GM19043 (cell line): ENCODE measurements at regions not wholly inside any gene's neighbourhood (a gene's known extent, or its start where the extent isn't known, plus 50 kb on each side); places are given as distances from the start of the nearest gene placed in this dataset.
"Not testable (repeated sequence)": the region's sequence is repeated elsewhere in the genome, so short reads cannot be mapped to it uniquely, and the experiment has no call there.

Source experiments
- ATAC-seq: cut with Tn5 transposase; IDR thresholded peaks from one replicate; pipeline ENCODE4 v1.9.1; 2021; ENCODE audit warnings: low read depth; ENCODE audit not compliant: unreplicated experiment

- no peak for ATAC-seq
Measured at GRCh38 chr2:78775291-78775690, 250.2 kb upstream of the REG3G start.

- ATAC-seq: no peak
Measured at GRCh38 chr2:78778756-78779510, 246.6 kb upstream of the REG3G start.

GRCh38 chr2:78779761-78780160 lies 245.7 kb upstream of the REG3G start:
- no peak for ATAC-seq

GRCh38 chr2:78780256-78780655 lies 245.2 kb upstream of the REG3G start:
- ATAC-seq: no peak

- no peak for ATAC-seq
Measured at GRCh38 chr2:78780864-78781583, 244.5 kb upstream of the REG3G start.

GRCh38 chr2:78782196-78782595 lies 243.3 kb upstream of the REG3G start:
- ATAC-seq: no peak

GRCh38 chr2:78811955-78812610 lies 213.4 kb upstream of the REG3G start:
- no peak for ATAC-seq

GRCh38 chr2:78814331-78814986 lies 211.0 kb upstream of the REG3G start:
- ATAC-seq: no peak

- no peak for ATAC-seq
Measured at GRCh38 chr2:78817430-78817829, 208.1 kb upstream of the REG3G start.

GRCh38 chr2:78832481-78832880 lies 193.0 kb upstream of the REG3G start:
- no peak for ATAC-seq

GRCh38 chr2:78839259-78839658 lies 186.2 kb upstream of the REG3G start:
- ATAC-seq: no peak

- ATAC-seq: not testable (repeated sequence)
Measured at GRCh38 chr2:78840311-78840710, 185.2 kb upstream of the REG3G start.

- no peak for ATAC-seq
Measured at GRCh38 chr2:78845664-78846185, 179.8 kb upstream of the REG3G start.

GRCh38 chr2:78861546-78861945 lies 164.0 kb upstream of the REG3G start:
- ATAC-seq: no peak

- ATAC-seq: no peak
Measured at GRCh38 chr2:78864205-78864604, 161.3 kb upstream of the REG3G start.

- no peak for ATAC-seq
Measured at GRCh38 chr2:78865667-78866066, 159.8 kb upstream of the REG3G start.

- ATAC-seq: no peak
Measured at GRCh38 chr2:78870343-78870967, 155.0 kb upstream of the REG3G start.

- no peak for ATAC-seq
Measured at GRCh38 chr2:78873526-78873925, 152.0 kb upstream of the REG3G start.

- ATAC-seq: no peak
Measured at GRCh38 chr2:78876316-78876688, 149.2 kb upstream of the REG3G start.

- no peak for ATAC-seq
Measured at GRCh38 chr2:78887446-78887845, 138.1 kb upstream of the REG3G start.
